ENCODE measurements at regions not wholly inside any gene's neighbourhood (a gene's known extent, or its start where the extent isn't known, plus 50 kb on each side); places are given as distances from the start of the nearest gene placed in this dataset.

- ATAC-seq, result no peak
- no peak for TF ChIP-seq SIN3A (IDR thresholded peaks at IDR 0.05; ENCODE audit: borderline replicate concordance, insufficient read depth, low read depth, low read length)
- no peak for TF ChIP-seq TCF7L2 (IDR thresholded peaks at IDR 0.05; ENCODE audit: low read depth, low read length)
- TF ChIP-seq CTCF (IDR thresholded peaks at IDR 0.05), result no peak
- no peak for TF ChIP-seq REST (IDR thresholded peaks at IDR 0.05; ENCODE audit: insufficient read depth in 1 of 2, low read depth in 2 of 2, low read length in 1 of 2)
- TF ChIP-seq POLR2AphosphoS5 (IDR thresholded peaks at IDR 0.05; ENCODE audit: low read depth, low read length), result no peak
- intact Hi-C loops (cut with micrococcal nuclease; ENCODE audit: unreplicated experiment), result no loop called here
- Histone ChIP-seq H3K9me3 (ENCODE audit: control insufficient read depth, insufficient read depth, low read depth, low read length) (no peaks in the 10 kb centered on the region), H3K4me3 (ENCODE audit: low read depth in 2 of 2, low read length in 2 of 2) (no peak overlapping the region), H3K4me1 (ENCODE audit: control insufficient read depth, insufficient read depth, low read length) (no peaks in the 10 kb centered on the region), H3K27ac (ENCODE audit: low read length) (no peak overlapping the region), H3K36me3 (ENCODE audit: control insufficient read depth, insufficient read depth, low read length) (no peaks in the 10 kb centered on the region), H3K27me3 (ENCODE audit: control insufficient read depth, insufficient read depth, low read length) (no peaks in the 10 kb centered on the region)
- ChIA-PET POLR2A (no interaction called here), CTCF (no interaction called here)
- BruUV-seq (replicated peaks), result no TSS peak
- DNase-seq (ENCODE audit: low read depth, low spot score), result no peak
- in situ Hi-C loops (cut with HindIII; ENCODE audit: low pct_unique_long_range_greater_than_20kb, low sequenced_read_pairs), result no loop called here
These were observed 324.9 kb downstream of the CCDC85A start for GRCh38 chr2:56508662-56509061.

GRCh38 chr2:56510610-56511009, 326.8 kb downstream of the CCDC85A start:
- Histone ChIP-seq H3K27ac (ENCODE audit: low read length) (no peak overlapping the region), H3K9me3 (ENCODE audit: control insufficient read depth, insufficient read depth, low read depth, low read length) (no peaks in the 10 kb centered on the region), H3K4me3 (ENCODE audit: low read depth in 2 of 2, low read length in 2 of 2) (no peak overlapping the region), H3K4me1 (ENCODE audit: control insufficient read depth, insufficient read depth, low read length) (no peaks in the 10 kb centered on the region), H3K36me3 (ENCODE audit: control insufficient read depth, insufficient read depth, low read length) (no peaks in the 10 kb centered on the region), H3K27me3 (ENCODE audit: control insufficient read depth, insufficient read depth, low read length) (no peaks in the 10 kb centered on the region)
- no TSS peak for BruUV-seq (replicated peaks)
- in situ Hi-C loops (cut with HindIII; ENCODE audit: low pct_unique_long_range_greater_than_20kb, low sequenced_read_pairs), result no loop called here
- ChIA-PET CTCF (no interaction called here), POLR2A (no interaction called here)
- intact Hi-C loops (cut with micrococcal nuclease; ENCODE audit: unreplicated experiment), result no loop called here
- DNase-seq (ENCODE audit: low read depth, low spot score), result no peak
- TF ChIP-seq REST (IDR thresholded peaks at IDR 0.05; ENCODE audit: insufficient read depth in 1 of 2, low read depth in 2 of 2, low read length in 1 of 2) (no peak), TCF7L2 (IDR thresholded peaks at IDR 0.05; ENCODE audit: low read depth, low read length) (no peak)
- ATAC-seq, result no peak

Data from Panc1 (cell line).